ENCODE measurements at regions not wholly inside any gene's neighbourhood (a gene's known extent, or its start where the extent isn't known, plus 50 kb on each side); places are given as distances from the start of the nearest gene placed in this dataset.
"Not testable (repeated sequence)": the region's sequence is repeated elsewhere in the genome, so short reads cannot be mapped to it uniquely, and the experiment has no call there.

- peak; percentile 43 to 45 for DNase-seq
- no peak for TF ChIP-seq POLR2A (IDR thresholded peaks at IDR 0.05; ENCODE audit: low read length)
- no peak for TF ChIP-seq GATA1 (IDR thresholded peaks at IDR 0.05; ENCODE audit: low read depth, low read length)
Measured at GRCh38 chr15:50857763-50858162, 50.7 kb upstream of the AP4E1 start.

GRCh38 chr15:50854601-50855490 lies 53.6 kb upstream of the AP4E1 start:
- TF ChIP-seq POLR2A (IDR thresholded peaks at IDR 0.05; ENCODE audit: low read length), result no peak
- TF ChIP-seq GATA1 (IDR thresholded peaks at IDR 0.05; ENCODE audit: low read depth, low read length), result no peak
- DNase-seq, result no peak

- no peak for TF ChIP-seq GATA1 (IDR thresholded peaks at IDR 0.05; ENCODE audit: low read depth, low read length)
- TF ChIP-seq POLR2A (IDR thresholded peaks at IDR 0.05; ENCODE audit: low read length), result no peak
- no peak for DNase-seq
Measured at GRCh38 chr15:50850003-50850402, 58.5 kb upstream of the AP4E1 start.

GRCh38 chr15:50848349-50848748 lies 60.1 kb upstream of the AP4E1 start:
- TF ChIP-seq GATA1 (IDR thresholded peaks at IDR 0.05; ENCODE audit: low read depth, low read length) (no peak), POLR2A (IDR thresholded peaks at IDR 0.05; ENCODE audit: low read length) (no peak)
- DNase-seq, result no peak

- DNase-seq, result not testable (repeated sequence)
Measured at GRCh38 chr15:50845181-50845580, 63.3 kb upstream of the AP4E1 start.

GRCh38 chr15:50840520-50840919 lies 68.0 kb upstream of the AP4E1 start:
- no peak for DNase-seq
- TF ChIP-seq GATA1 (IDR thresholded peaks at IDR 0.05; ENCODE audit: low read depth, low read length), result no peak
- TF ChIP-seq POLR2A (IDR thresholded peaks at IDR 0.05; ENCODE audit: low read length), result no peak

- DNase-seq, result no peak
- TF ChIP-seq GATA1 (IDR thresholded peaks at IDR 0.05; ENCODE audit: low read depth, low read length) (no peak), POLR2A (IDR thresholded peaks at IDR 0.05; ENCODE audit: low read length) (no peak)
Measured at GRCh38 chr15:50837256-50837770, 71.2 kb upstream of the AP4E1 start.

GRCh38 chr15:50830477-50831354 lies 65.2 kb upstream of the SPPL2A start:
- no peak for DNase-seq
- TF ChIP-seq GATA1 (IDR thresholded peaks at IDR 0.05; ENCODE audit: low read depth, low read length) (no peak), POLR2A (IDR thresholded peaks at IDR 0.05; ENCODE audit: low read length) (no peak)

GRCh38 chr15:50828610-50829206 lies 63.2 kb upstream of the SPPL2A start:
- TF ChIP-seq GATA1 (IDR thresholded peaks at IDR 0.05; ENCODE audit: low read depth, low read length) (no peak), POLR2A (IDR thresholded peaks at IDR 0.05; ENCODE audit: low read length) (no peak)
- DNase-seq, result no peak

- no peak for DNase-seq
- TF ChIP-seq POLR2A (IDR thresholded peaks at IDR 0.05; ENCODE audit: low read length) (no peak), GATA1 (IDR thresholded peaks at IDR 0.05; ENCODE audit: low read depth, low read length) (no peak)
Measured at GRCh38 chr15:50825946-50826345, 60.4 kb upstream of the SPPL2A start.

- TF ChIP-seq POLR2A (IDR thresholded peaks at IDR 0.05; ENCODE audit: low read length), result no peak
- no peak for TF ChIP-seq GATA1 (IDR thresholded peaks at IDR 0.05; ENCODE audit: low read depth, low read length)
- DNase-seq, result no peak
Measured at GRCh38 chr15:50824514-50824913, 59.0 kb upstream of the SPPL2A start.

- TF ChIP-seq GATA1 (IDR thresholded peaks at IDR 0.05; ENCODE audit: low read depth, low read length) (no peak), POLR2A (IDR thresholded peaks at IDR 0.05; ENCODE audit: low read length) (no peak)
- DNase-seq, result no peak
Measured at GRCh38 chr15:50823281-50823680, 57.8 kb upstream of the SPPL2A start.

- TF ChIP-seq POLR2A (IDR thresholded peaks at IDR 0.05; ENCODE audit: low read length) (no peak), GATA1 (IDR thresholded peaks at IDR 0.05; ENCODE audit: low read depth, low read length) (no peak)
- no peak for DNase-seq
Measured at GRCh38 chr15:50821476-50821875, 56.0 kb upstream of the SPPL2A start.

All from erythroblast (primary cell).